ENCODE measurements at regions not wholly inside any gene's neighbourhood (a gene's known extent, or its start where the extent isn't known, plus 50 kb on each side); places are given as distances from the start of the nearest gene placed in this dataset.

- TF ChIP-seq SIN3A (IDR thresholded peaks at IDR 0.05; ENCODE audit: borderline replicate concordance, insufficient read depth, low read length): no peak
- TF ChIP-seq REST (IDR thresholded peaks at IDR 0.05; ENCODE audit: insufficient read depth in 1 of 2, low read depth in 2 of 2, low read length in 2 of 2): no peak
- TF ChIP-seq POLR2AphosphoS5 (IDR thresholded peaks at IDR 0.05; ENCODE audit: low read depth, low read length): no peak
- no peak for TF ChIP-seq TAF1 (IDR thresholded peaks at IDR 0.05; ENCODE audit: borderline replicate concordance, insufficient read depth, low read length)
- no peak for TF ChIP-seq FOXP2 (optimal IDR thresholded peaks at IDR 0.05; ENCODE audit: borderline replicate concordance, extremely low read depth, extremely low read length, insufficient read depth)
Observed at GRCh38 chr5:56330167-56330566, 97.0 kb upstream of the ANKRD55 start.

DNA sequence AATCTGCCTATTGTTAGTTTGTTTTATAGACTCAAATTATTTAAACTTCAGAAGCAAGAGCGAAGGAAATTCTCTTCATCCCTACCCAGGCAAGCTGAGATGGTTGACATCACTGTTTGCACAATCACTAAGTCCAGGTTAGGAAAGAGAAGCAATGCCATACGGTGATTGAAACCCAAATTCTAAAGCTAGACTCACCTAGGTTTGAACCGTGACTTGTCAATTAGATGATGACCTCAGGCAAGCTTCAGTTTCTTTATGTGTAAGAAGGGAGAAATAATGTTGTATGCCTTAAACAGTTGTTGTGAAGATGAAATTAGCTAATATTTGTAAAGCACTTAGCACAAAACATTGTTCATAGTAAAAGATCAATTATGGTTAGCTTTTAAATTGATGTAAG, 96.5 kb upstream of the ANKRD55 start:
- TF ChIP-seq REST (IDR thresholded peaks at IDR 0.05; ENCODE audit: insufficient read depth in 1 of 2, low read depth in 2 of 2, low read length in 2 of 2) (no peak), FOXP2 (optimal IDR thresholded peaks at IDR 0.05; ENCODE audit: borderline replicate concordance, extremely low read depth, extremely low read length, insufficient read depth) (no peak), TAF1 (IDR thresholded peaks at IDR 0.05; ENCODE audit: borderline replicate concordance, insufficient read depth, low read length) (no peak), POLR2AphosphoS5 (IDR thresholded peaks at IDR 0.05; ENCODE audit: low read depth, low read length) (no peak), SIN3A (IDR thresholded peaks at IDR 0.05; ENCODE audit: borderline replicate concordance, insufficient read depth, low read length) (no peak)

DNA sequence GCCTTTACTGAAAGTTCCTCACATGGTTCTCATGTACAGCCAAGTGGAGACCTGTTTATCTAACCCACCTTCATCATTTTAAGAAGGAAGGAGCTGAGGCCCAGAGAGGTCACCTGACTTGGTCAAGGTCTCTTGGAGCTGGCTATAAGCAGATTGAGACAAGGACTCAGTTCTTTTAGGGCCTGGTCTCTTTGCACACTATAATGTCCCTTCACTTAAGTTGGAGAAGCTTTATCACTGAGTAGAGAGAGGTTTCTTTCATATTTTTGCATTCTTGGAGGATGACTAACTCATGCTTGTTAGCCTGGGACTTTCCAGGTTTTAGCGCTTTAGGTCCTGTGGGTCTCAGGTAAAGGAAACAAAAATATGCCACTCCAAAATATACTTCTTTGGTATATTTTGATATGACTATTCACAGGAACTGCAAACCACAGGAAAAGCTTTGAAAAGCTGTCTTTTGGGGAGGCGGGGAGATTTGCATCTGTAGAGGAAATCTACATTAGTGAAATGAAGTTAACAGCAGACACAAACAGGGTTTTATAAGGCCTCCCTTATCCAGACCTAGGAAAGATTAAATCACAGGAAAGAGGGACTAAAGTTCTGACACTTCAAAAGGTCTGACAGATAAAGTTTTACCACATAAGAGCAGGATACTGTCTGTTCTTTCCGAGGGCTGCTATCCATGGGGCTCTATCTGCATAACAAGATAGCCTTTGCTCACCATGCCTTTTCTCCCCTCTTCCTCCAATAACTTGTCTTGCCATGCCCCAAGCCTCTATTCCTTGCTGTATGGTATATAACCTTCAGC, 95.8 kb upstream of the ANKRD55 start:
- TF ChIP-seq FOXP2 (optimal IDR thresholded peaks at IDR 0.05; ENCODE audit: borderline replicate concordance, extremely low read depth, extremely low read length, insufficient read depth) (no peak), POLR2AphosphoS5 (IDR thresholded peaks at IDR 0.05; ENCODE audit: low read depth, low read length) (no peak), SIN3A (IDR thresholded peaks at IDR 0.05; ENCODE audit: borderline replicate concordance, insufficient read depth, low read length) (no peak), TAF1 (IDR thresholded peaks at IDR 0.05; ENCODE audit: borderline replicate concordance, insufficient read depth, low read length) (no peak), REST (IDR thresholded peaks at IDR 0.05; ENCODE audit: insufficient read depth in 1 of 2, low read depth in 2 of 2, low read length in 2 of 2) (no peak)

- TF ChIP-seq REST (IDR thresholded peaks at IDR 0.05; ENCODE audit: insufficient read depth in 1 of 2, low read depth in 2 of 2, low read length in 2 of 2) (no peak), TAF1 (IDR thresholded peaks at IDR 0.05; ENCODE audit: borderline replicate concordance, insufficient read depth, low read length) (no peak), SIN3A (IDR thresholded peaks at IDR 0.05; ENCODE audit: borderline replicate concordance, insufficient read depth, low read length) (no peak), FOXP2 (optimal IDR thresholded peaks at IDR 0.05; ENCODE audit: borderline replicate concordance, extremely low read depth, extremely low read length, insufficient read depth) (no peak), POLR2AphosphoS5 (IDR thresholded peaks at IDR 0.05; ENCODE audit: low read depth, low read length) (no peak)
Observed at GRCh38 chr5:56327809-56328208, 94.7 kb upstream of the ANKRD55 start.

Data from PFSK-1 (cell line).